ENCODE measurements at regions not wholly inside any gene's neighbourhood (a gene's known extent, or its start where the extent isn't known, plus 50 kb on each side); places are given as distances from the start of the nearest gene placed in this dataset.

GRCh38 chr11:134625631-134626030 is 213.6 kb upstream of the B3GAT1 start:
- TF ChIP-seq EP300 (IDR thresholded peaks at IDR 0.05; ENCODE audit: low read depth) (no peak), POLR2A (IDR thresholded peaks at IDR 0.05) (no peak), CTCF (IDR thresholded peaks at IDR 0.05) (no peak), POLR2AphosphoS5 (IDR thresholded peaks at IDR 0.05) (no peak)
- WGBS, 2 donors (ENCODE audit: low coverage in 1 of 2): 52% methylated on average over 3 of the region's 3 CpGs; no CpG with 5 or more reads in 1 of the 2 donors
- H3K27ac ChIP-seq: no peak overlapping the region
- H3K9me3 ChIP-seq: no peaks in the 10 kb centered on the region
- H3K36me3 ChIP-seq: no peaks in the 10 kb centered on the region
- no peak for DNase-seq
- intact Hi-C loops (cut with DNase I; ENCODE audit: low total_unique reads): no loop called here
- no peak overlapping the region for H3K4me3 ChIP-seq
- peaks cover 4% of the 10 kb centered on the region for H3K27me3 ChIP-seq
- no peaks in the 10 kb centered on the region for H3K4me1 ChIP-seq
- in situ Hi-C loops (cut with MboI; ENCODE audit: low pct_ligation_motif_present in 1 of 4, low pct_unique_long_range_greater_than_20kb in 1 of 4, low sequenced_read_pairs in 3 of 4): no loop called here

- Histone ChIP-seq H3K9me3 (no peaks in the 10 kb centered on the region), H3K36me3 (no peaks in the 10 kb centered on the region), H3K4me3 (no peak overlapping the region), H3K27me3 (peaks cover 4% of the 10 kb centered on the region), H3K27ac (no peak overlapping the region), H3K4me1 (no peaks in the 10 kb centered on the region)
- 64 to 73% methylated on average over 3 of the region's 3 CpGs for WGBS, 2 donors (ENCODE audit: low coverage in 1 of 2)
- intact Hi-C loops (cut with DNase I; ENCODE audit: low total_unique reads): no loop called here
- TF ChIP-seq CTCF (IDR thresholded peaks at IDR 0.05) (no peak), POLR2AphosphoS5 (IDR thresholded peaks at IDR 0.05) (no peak), POLR2A (IDR thresholded peaks at IDR 0.05) (no peak), EP300 (IDR thresholded peaks at IDR 0.05; ENCODE audit: low read depth) (no peak)
- in situ Hi-C loops (cut with MboI; ENCODE audit: low pct_ligation_motif_present in 1 of 4, low pct_unique_long_range_greater_than_20kb in 1 of 4, low sequenced_read_pairs in 3 of 4): no loop called here
- no peak for DNase-seq
Measured at GRCh38 chr11:134625151-134625550, 213.1 kb upstream of the B3GAT1 start.

- 80 to 100% methylated on average over 3 to 8 of the region's 8 CpGs for WGBS, 2 donors (ENCODE audit: low coverage in 1 of 2)
- no peaks in the 10 kb centered on the region for H3K9me3 ChIP-seq
- no peak overlapping the region for H3K27ac ChIP-seq
- H3K27me3 ChIP-seq: peaks cover 4% of the 10 kb centered on the region
- H3K4me1 ChIP-seq: no peaks in the 10 kb centered on the region
- no peaks in the 10 kb centered on the region for H3K36me3 ChIP-seq
- no peak for DNase-seq
- H3K4me3 ChIP-seq: no peak overlapping the region
- in situ Hi-C loops (cut with MboI; ENCODE audit: low pct_ligation_motif_present in 1 of 4, low pct_unique_long_range_greater_than_20kb in 1 of 4, low sequenced_read_pairs in 3 of 4): no loop called here
- intact Hi-C loops (cut with DNase I; ENCODE audit: low total_unique reads): no loop called here
- TF ChIP-seq POLR2A (IDR thresholded peaks at IDR 0.05): no peak
- no peak for TF ChIP-seq POLR2AphosphoS5 (IDR thresholded peaks at IDR 0.05)
- no peak for TF ChIP-seq EP300 (IDR thresholded peaks at IDR 0.05; ENCODE audit: low read depth)
- TF ChIP-seq CTCF (IDR thresholded peaks at IDR 0.05): no peak
Measured at GRCh38 chr11:134624166-134624920, 212.3 kb upstream of the B3GAT1 start.

- TF ChIP-seq POLR2AphosphoS5 (IDR thresholded peaks at IDR 0.05) (no peak), CTCF (IDR thresholded peaks at IDR 0.05) (no peak), EP300 (IDR thresholded peaks at IDR 0.05; ENCODE audit: low read depth) (no peak), POLR2A (IDR thresholded peaks at IDR 0.05) (no peak)
Measured at GRCh38 chr11:134623711-134624110, 211.7 kb upstream of the B3GAT1 start.

More at GRCh38 chr11:134623711-134624110, 211.7 kb upstream of the B3GAT1 start:
- no peak for DNase-seq
- Histone ChIP-seq H3K9me3 (no peaks in the 10 kb centered on the region), H3K4me3 (no peak overlapping the region), H3K27me3 (peaks cover 4% of the 10 kb centered on the region), H3K36me3 (no peaks in the 10 kb centered on the region), H3K4me1 (no peaks in the 10 kb centered on the region), H3K27ac (no peak overlapping the region)
- WGBS, 2 donors (ENCODE audit: low coverage in 1 of 2): 82% methylated on average over 5 of the region's 5 CpGs; no CpG with 5 or more reads in 1 of the 2 donors
- in situ Hi-C loops (cut with MboI; ENCODE audit: low pct_ligation_motif_present in 1 of 4, low pct_unique_long_range_greater_than_20kb in 1 of 4, low sequenced_read_pairs in 3 of 4) (no loop called here), intact Hi-C loops (cut with DNase I; ENCODE audit: low total_unique reads) (no loop called here)
